ENCODE measurements at regions not wholly inside any gene's neighbourhood (a gene's known extent, or its start where the extent isn't known, plus 50 kb on each side); places are given as distances from the start of the nearest gene placed in this dataset.

DNA sequence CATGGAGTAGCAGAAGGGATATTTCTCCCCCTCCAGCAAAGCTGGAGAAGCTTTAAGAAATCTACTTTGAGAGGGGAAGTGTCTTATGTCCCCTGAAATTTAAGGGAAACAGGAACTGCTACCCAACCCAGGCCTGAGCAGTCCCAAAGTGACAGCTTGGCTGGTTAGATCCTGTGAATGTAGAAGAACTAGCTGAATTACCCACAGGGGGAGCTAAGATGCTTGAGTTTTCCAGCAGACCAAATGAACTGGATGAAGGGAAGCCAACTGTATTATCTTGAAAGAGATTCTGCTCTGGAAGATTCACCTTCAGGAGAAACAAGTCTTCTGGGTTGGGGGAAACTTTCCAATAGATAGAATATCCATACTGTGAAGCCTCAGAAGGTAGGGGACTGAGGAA is 303.3 kb upstream of the MMS22L start:
- Histone ChIP-seq H3K4me3 (no peak overlapping the region), H3K36me3 (no peaks in the 10 kb centered on the region), H3K4me1 (no peaks in the 10 kb centered on the region), H3K9me3 (no peaks in the 10 kb centered on the region), H3K27me3 (no peaks in the 10 kb centered on the region), H3K27ac (no peak overlapping the region)
- no peak for ATAC-seq
- TF ChIP-seq, protein P1, sequence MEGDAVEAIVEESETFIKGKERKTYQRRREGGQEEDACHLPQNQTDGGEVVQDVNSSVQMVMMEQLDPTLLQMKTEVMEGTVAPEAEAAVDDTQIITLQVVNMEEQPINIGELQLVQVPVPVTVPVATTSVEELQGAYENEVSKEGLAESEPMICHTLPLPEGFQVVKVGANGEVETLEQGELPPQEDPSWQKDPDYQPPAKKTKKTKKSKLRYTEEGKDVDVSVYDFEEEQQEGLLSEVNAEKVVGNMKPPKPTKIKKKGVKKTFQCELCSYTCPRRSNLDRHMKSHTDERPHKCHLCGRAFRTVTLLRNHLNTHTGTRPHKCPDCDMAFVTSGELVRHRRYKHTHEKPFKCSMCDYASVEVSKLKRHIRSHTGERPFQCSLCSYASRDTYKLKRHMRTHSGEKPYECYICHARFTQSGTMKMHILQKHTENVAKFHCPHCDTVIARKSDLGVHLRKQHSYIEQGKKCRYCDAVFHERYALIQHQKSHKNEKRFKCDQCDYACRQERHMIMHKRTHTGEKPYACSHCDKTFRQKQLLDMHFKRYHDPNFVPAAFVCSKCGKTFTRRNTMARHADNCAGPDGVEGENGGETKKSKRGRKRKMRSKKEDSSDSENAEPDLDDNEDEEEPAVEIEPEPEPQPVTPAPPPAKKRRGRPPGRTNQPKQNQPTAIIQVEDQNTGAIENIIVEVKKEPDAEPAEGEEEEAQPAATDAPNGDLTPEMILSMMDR (IDR thresholded peaks at IDR 0.05) = no peak
- TF ChIP-seq POLR2AphosphoS5 (IDR thresholded peaks at IDR 0.05) (no peak), POLR2A (IDR thresholded peaks at IDR 0.05) (no peak), EP300 (IDR thresholded peaks at IDR 0.05) (no peak)

DNA sequence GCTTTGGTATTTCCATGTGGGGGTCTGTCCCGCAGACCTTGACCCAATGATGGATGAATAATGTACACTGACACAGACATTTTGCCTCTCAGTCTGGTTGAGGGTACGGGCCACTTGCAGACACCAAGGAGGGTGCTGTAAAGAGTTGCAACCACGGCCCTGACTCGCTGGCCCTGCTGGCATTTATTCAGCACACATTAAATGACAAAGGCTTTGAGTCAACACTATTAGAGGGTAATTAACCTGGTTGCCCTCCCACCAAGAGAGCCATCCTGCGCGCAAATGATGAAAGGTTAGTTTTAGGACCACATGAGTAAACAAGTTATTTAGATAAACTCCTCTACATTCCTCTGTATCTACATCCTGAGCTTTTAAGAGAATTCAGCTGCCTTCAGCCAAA is 308.9 kb upstream of the MMS22L start:
- WGBS, 2 donors (ENCODE audit: low coverage in 1 of 2) = 71 to 77% methylated on average over 1 to 5 of the region's 6 CpGs
- H3K9me3 ChIP-seq = no peaks in the 10 kb centered on the region
- no peaks in the 10 kb centered on the region for H3K4me1 ChIP-seq
- no peak overlapping the region for H3K27ac ChIP-seq
- no peak for ATAC-seq
- H3K27me3 ChIP-seq = no peaks in the 10 kb centered on the region
- no peak overlapping the region for H3K4me3 ChIP-seq
- TF ChIP-seq, protein P1 (IDR thresholded peaks at IDR 0.05) = no peak
- TF ChIP-seq EP300 (IDR thresholded peaks at IDR 0.05) = no peak
- TF ChIP-seq POLR2AphosphoS5 (IDR thresholded peaks at IDR 0.05) = no peak
- TF ChIP-seq POLR2A (IDR thresholded peaks at IDR 0.05) = no peak
- no peaks in the 10 kb centered on the region for H3K36me3 ChIP-seq

DNA sequence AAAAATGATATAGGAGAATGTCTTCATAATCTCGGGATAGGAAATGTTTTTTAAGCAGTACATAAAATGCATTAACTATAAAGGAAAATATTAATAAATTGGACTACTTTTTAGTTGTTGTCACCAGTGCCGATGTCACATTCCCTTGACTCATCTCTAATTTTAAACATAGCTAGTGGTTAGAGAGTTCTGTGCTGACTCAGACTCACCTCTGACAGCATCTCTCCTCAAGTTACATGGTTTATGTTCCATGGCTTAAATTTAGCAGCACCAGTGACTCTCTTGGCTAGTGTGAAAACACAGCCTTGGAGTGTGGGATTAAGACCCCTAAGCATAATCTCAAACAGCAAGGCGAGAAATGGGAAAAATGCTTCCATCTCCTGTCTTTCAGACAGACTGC is 311.8 kb upstream of the MMS22L start:
- H3K4me1 ChIP-seq = no peaks in the 10 kb centered on the region
- TF ChIP-seq POLR2AphosphoS5 (IDR thresholded peaks at IDR 0.05) (no peak), POLR2A (IDR thresholded peaks at IDR 0.05) (no peak), EP300 (IDR thresholded peaks at IDR 0.05) (no peak)
- TF ChIP-seq, protein P1 (IDR thresholded peaks at IDR 0.05) = no peak
- ATAC-seq = no peak
- no peaks in the 10 kb centered on the region for H3K9me3 ChIP-seq
- no peaks in the 10 kb centered on the region for H3K36me3 ChIP-seq
- 46 to 49% methylated on average over 3 of the region's 3 CpGs for WGBS, 2 donors (ENCODE audit: low coverage in 1 of 2)
- no peak overlapping the region for H3K4me3 ChIP-seq
- H3K27me3 ChIP-seq = no peaks in the 10 kb centered on the region
- H3K27ac ChIP-seq = no peak overlapping the region

DNA sequence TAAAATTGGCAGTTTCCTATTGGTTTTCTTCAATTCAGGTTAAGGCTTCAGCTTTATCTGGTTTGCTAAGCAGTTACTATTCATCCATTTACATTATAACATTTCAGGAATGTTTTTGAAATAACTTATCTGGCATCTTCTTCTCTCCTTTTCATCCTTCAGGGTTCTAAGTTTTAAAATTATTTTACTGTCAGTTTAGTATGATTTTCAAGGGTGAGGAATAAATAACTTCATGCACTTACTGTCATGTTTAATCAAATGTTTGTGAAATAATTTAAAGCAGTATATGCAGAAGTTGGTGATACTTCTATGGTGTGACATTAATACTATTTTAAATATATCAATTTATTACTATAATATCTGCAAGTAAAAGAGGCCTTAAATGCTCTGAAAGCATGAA is 338.1 kb upstream of the MMS22L start:
- TF ChIP-seq POLR2AphosphoS5 (IDR thresholded peaks at IDR 0.05) = no peak
- Histone ChIP-seq H3K27me3 (no peaks in the 10 kb centered on the region), H3K27ac (no peak overlapping the region), H3K4me3 (no peak overlapping the region), H3K36me3 (no peaks in the 10 kb centered on the region), H3K4me1 (no peaks in the 10 kb centered on the region), H3K9me3 (no peaks in the 10 kb centered on the region)
- no peak for ATAC-seq

- Histone ChIP-seq H3K36me3 (no peaks in the 10 kb centered on the region), H3K4me3 (peak overlapping the region in 1 of 2 donors; percentile 28), H3K9me3 (no peaks in the 10 kb centered on the region), H3K27ac (no peak overlapping the region), H3K4me1 (peaks cover 0 to 8% (median 0%) of the 10 kb centered on the region in 3 donors), H3K27me3 (no peaks in the 10 kb centered on the region)
- TF ChIP-seq, protein P1 (IDR thresholded peaks at IDR 0.05) = no peak
- TF ChIP-seq POLR2A (IDR thresholded peaks at IDR 0.05) = no peak
- 4 to 17% methylated on average over 5 to 7 of the region's 7 CpGs for WGBS, 2 donors (ENCODE audit: low coverage in 1 of 2)
- no peak for ATAC-seq
Observed at GRCh38 chr6:97626671-97627441, 343.8 kb upstream of the MMS22L start.

All from gastroesophageal sphincter (tissue), 4 donors.